ENCODE measurements at regions not wholly inside any gene's neighbourhood (a gene's known extent, or its start where the extent isn't known, plus 50 kb on each side); places are given as distances from the start of the nearest gene placed in this dataset.

- no peak for DNase-seq
Measured at GRCh38 chr9:107119735-107120134, 163.3 kb upstream of the RAD23B start.

- DNase-seq = no peak
Measured at GRCh38 chr9:107123389-107123788, 159.7 kb upstream of the RAD23B start.

DNA sequence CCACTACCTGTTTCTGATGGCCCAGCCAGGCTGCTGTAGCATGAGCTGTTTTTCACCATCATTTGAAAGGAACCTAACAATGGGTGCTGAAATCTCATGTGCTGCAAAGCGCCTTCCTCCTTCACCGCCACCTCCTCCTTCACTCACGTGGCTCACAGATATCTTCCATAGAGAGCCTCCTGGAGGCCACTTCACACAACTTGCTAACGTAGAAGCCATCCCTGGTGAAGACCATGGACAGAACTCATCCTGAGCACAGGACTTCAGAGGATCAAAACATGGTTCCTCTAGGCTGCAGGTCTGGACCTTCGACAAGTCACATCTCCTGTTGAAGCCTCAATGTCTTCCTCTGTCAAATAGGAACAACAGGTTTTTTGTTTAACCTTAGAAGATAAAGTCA, 155.5 kb upstream of the RAD23B start:
- DNase-seq = no peak

- DNase-seq = no peak
Measured at GRCh38 chr9:107131108-107131799, 151.8 kb upstream of the RAD23B start.

GRCh38 chr9:107136296-107136695, 146.8 kb upstream of the RAD23B start:
- no peak for DNase-seq

- DNase-seq = no peak
Measured at GRCh38 chr9:107137495-107138202, 145.4 kb upstream of the RAD23B start.

DNA sequence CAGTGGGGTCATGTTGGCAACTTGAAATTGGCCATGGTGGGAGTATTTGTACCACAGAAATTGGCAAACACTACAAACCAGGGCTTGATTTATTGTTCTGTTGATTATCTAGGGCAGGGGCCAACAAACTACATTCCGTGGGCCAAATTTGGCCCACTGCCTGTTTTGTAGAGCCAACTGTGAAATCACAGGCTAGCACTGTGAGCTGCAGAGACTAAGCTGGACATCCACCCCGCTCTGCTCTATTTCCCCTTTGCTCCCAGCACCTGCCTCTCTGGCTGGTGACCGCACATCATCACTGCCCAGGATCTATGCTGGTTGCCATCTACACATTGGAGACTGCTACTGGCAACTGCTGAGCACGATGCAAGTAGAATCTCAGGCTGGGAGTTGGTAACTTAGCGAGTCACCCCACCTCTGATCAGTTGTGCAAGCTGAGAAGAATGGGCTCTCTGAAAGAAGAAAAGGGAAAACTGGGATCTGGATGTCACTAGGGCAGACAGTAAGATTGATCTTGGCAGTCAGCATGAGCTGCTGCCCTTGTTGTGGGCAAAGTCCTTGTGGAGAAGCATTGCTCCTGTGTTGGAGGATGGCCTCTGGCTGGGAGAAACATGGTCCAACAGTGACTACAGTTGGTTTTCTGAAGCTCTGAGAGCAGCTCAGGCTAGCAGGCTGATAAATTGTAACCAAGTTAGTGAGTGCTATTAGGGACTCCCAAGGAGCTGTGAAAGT, 144.7 kb upstream of the RAD23B start:
- no peak for DNase-seq

DNA sequence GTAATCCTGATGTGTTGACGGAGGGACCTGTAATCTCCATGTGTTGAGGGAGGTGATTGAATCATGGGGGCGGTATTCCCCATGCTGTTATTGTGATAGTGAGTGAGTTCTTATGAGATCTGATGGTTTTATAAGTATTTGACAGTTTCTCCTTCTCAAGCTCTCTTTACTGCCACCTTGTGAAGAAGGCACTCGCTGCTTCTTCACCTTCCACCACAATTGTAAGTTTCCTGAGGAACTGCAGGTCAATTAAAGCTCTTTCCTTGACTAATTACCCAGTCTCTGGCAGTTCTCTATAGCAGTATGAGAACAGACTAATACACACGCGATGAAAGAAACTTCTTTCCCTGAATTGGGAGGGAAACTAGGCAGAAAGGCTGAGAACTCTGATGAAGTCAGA, 141.1 kb upstream of the RAD23B start:
- no peak for DNase-seq

GRCh38 chr9:107142430-107142829, 140.6 kb upstream of the RAD23B start:
- no peak for DNase-seq

DNA sequence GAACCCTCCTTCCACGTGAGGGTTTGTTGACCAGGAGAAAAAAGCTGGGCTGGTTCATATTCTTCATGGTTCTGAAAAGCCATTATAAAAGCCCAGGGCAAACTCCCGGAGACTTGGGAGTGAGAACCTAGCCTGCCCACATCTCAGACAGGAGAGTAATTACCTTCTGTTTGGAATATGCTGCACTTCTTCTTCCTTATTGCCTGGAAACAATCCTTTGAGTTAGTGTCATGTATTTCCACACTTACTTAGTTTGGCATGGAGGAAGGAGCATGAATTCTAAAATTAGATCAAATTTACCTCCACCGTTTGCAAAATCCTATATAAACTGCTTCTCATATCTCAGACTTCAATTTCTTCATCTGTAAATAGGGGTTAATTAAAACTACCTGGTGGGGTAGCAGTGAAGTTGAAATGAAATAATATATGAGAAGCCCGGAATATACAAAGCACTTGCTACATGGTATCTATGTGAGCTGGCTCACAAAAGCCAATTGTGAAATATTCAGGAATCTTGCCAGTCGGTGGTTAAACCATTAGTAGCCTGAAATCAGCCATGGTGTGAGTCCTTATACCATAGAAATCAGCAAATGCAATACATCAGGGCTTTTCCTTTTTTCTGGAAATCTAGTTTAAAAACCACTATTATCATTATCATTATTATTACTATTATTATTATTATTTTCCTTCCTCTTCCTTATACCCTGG, 140.0 kb upstream of the RAD23B start:
- no peak for DNase-seq

DNA sequence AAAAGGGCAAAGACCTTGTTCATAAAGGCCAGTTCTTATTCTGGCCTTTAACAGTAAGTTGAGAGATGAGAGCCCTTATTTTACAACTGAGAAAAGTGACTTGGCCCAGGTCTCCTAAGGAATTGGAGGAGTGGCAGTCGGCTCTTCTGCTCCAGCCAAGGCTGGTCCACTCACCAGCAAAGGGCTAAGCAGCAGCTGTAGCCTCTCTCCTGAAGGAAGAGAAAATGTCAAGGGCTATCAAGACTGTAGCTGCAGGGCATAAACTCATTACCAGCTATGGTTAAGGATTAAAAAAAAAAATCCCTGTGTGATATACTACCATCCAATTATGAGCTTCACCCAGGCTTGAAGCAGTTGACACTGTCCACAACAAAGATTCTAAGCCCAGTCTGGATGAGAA, 138.6 kb upstream of the RAD23B start:
- DNase-seq = no peak

- no peak for DNase-seq
Measured at GRCh38 chr9:107147134-107147533, 135.9 kb upstream of the RAD23B start.

DNA sequence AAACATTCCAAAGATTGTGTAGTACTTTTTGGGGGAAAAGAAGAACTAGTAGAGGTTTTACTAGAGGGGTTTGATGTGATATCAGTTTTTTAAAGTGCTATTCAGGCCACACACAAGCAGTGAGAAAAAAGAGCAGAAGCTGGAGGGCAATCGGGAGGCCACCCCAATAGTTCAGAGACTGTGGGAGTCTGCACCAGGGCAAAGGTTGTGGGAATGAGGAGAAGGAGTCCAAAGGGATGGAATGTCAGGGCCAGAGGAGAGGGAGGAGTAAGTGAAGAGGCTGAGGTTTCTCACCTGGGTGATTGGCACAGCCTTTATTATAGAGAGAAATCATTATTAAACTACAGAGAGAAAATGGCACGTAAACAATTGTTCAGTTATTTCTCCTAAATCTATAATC, 134.9 kb upstream of the RAD23B start:
- DNase-seq = no peak

GRCh38 chr9:107149756-107150155, 133.3 kb upstream of the RAD23B start:
- DNase-seq = no peak

- DNase-seq = no peak
Measured at GRCh38 chr9:107153336-107153735, 129.7 kb upstream of the RAD23B start.

DNA sequence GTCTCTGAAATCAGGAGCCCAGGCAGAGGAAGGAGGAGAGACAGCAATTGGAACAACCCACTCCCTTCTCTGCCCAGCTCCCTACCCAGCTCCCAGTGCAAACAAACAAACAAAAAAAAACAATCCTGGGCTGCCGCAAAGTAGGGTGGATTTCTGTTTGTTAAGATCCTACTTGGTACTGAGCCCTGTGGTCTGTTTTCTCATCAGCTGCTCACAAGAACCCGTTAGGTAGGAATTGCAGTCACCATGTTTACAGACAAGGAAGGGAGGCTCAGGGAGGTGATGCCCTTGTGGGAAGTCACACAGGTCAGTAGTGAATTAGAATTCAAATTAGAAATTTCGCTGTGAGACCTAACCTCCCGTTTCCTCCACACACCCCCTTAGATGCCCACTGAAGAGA, 128.8 kb upstream of the RAD23B start:
- DNase-seq = no peak

DNA sequence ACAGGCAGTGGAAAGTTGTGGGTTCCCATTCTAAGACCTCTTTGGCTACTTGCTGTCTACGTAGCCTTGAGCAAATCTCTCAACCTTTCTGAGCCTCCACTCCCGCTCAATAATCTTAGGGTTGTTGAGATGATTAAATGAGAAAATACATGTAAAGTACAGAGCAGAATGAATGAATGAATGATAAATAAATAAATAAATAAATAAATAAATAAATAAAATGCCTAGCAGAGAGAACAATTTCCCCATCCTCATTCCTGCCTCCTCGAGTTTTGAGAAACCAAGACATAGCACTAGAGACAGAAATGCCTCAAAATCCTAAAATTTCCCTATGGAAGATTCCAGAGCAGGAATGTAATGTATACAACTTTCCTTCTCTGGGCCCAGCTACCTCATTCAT, 128.3 kb upstream of the RAD23B start:
- DNase-seq = no peak

- DNase-seq = no peak
Measured at GRCh38 chr9:107155244-107155817, 127.7 kb upstream of the RAD23B start.

- no peak for DNase-seq
Measured at GRCh38 chr9:107158321-107158720, 124.8 kb upstream of the RAD23B start.

DNA sequence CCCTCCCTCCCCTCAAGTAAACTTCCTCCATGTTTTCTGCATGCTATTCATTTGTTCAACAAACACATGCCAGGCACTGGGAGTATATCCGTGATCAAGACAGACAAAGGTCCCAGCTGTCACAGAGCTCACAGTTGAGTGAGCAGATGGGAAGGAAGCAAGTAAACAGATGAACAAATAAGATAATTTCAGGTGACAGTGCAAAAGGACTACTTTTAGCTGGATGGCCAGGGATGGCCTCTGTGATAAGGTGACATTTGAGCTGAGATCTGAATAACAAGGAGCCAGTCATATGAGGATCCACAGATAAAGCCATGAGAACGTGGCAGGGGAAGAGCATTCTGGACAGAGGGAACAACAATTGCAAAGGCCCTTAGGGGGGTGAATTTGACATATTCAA, 121.7 kb upstream of the RAD23B start:
- DNase-seq = no peak

- no peak for DNase-seq
Measured at GRCh38 chr9:107163370-107163769, 119.7 kb upstream of the RAD23B start.

DNA sequence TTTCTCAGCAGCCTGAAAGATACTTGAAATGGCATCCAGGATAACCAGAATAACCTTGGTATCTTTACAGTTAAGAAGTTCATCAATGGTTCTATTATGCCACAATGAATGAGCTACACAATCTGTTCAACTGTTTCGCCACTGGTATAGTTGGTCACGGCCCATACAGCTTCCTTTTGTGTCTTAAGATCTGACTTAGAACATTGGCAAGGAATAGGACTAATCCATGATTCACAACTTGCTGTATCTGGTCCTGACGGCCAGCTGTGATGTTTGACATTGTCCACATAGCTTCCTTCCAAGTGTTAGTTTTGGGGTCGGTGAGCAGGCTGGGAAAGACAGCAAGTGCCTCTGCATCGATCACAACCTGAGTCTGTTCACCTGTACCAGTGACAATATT, 113.3 kb upstream of the RAD23B start:
- no peak for DNase-seq

GRCh38 chr9:107170801-107171200, 112.3 kb upstream of the RAD23B start:
- no peak for DNase-seq

Measured in DMS 273 treated with DMSO at 0.1 percent for 48 hours (cell line).